Ascending aorta (tissue), 2 donors: ENCODE measurements at regions not wholly inside any gene's neighbourhood (a gene's known extent, or its start where the extent isn't known, plus 50 kb on each side); places are given as distances from the start of the nearest gene placed in this dataset.
"Not testable (repeated sequence)": the region's sequence is repeated elsewhere in the genome, so short reads cannot be mapped to it uniquely, and the experiment has no call there.

Experiments
- DNase-seq, 2 donors: peaks; one replicate each; pipeline ENCODE4 v3.0.0-alpha.2; 2019; ENCODE audit warnings: low spot score in 2 of 2
- H3K27ac ChIP-seq, 2 donors: fragments of 200-600 bp; sonication (generic); one replicate each; pipeline ENCODE4 v1.5.1; 2016 to 2017; ENCODE audit warnings: mild to moderate bottlenecking in 1 of 2
- H3K27me3 ChIP-seq: fragments of 200-600 bp; sonication (generic); one replicate; pipeline ENCODE4 v1.5.1; 2017
- H3K36me3 ChIP-seq, 2 donors: fragments of 200-600 bp; sonication (generic); one replicate each; pipeline ENCODE4 v1.5.1; 2016
- H3K4me1 ChIP-seq, 2 donors: fragments of 200-600 bp; sonication (generic); one replicate each; pipeline ENCODE4 v1.5.1; 2016 to 2017; ENCODE audit warnings: mild to moderate bottlenecking in 1 of 2
- H3K4me3 ChIP-seq, 2 donors: fragments of 200-600 bp; sonication (generic); one replicate each; pipeline ENCODE4 v1.5.1; 2016 to 2017; ENCODE audit warnings: mild to moderate bottlenecking in 1 of 2
- H3K9me3 ChIP-seq, 2 donors: fragments of 200-600 bp; sonication (generic); one replicate each; pipeline ENCODE4 v1.5.1; 2016
- CTCF ChIP-seq, 3 experiments: fragments of 200-600 bp in 2 of 3; fragments of 450-650 bp in 1 of 3; sonication (generic) in 2 of 3; IDR thresholded peaks; one replicate each; pipeline ENCODE4 v1.5.1; 2016 to 2019; ENCODE audit warnings: antibody characterized with exemption in 3 of 3, mild to moderate bottlenecking in 1 of 3, moderate library complexity in 1 of 3
- intact Hi-C: fragments of 100-400 bp; cut with DNase I; formaldehyde crosslinking; loops from one replicate; pipeline ENCODE4 v1.15.1; 2023

DNA sequence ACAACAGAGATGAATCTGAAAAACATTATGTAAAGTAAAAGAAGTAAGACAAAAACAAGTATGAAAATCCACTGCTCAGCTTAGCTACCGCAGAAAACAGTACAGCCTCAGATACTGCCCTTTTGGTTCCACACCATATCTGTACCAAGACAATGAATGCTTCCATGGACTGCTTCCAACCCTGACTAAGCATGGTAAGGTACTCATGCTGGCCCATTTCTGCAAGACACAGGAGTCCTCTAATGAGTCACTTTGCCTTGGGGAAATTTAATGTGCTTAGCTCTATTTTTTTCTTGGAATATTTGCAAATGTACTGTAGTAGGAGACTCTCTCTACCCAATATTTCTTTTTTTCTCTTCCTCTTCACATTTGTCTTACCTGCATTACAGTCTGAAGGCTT, 931.7 kb upstream of the HS3ST1 start:
- H3K27me3 ChIP-seq: no peaks in the 10 kb centered on the region
- intact Hi-C loops: no loop called here
- H3K4me3 ChIP-seq: no peak overlapping the region
- H3K36me3 ChIP-seq: no peaks in the 10 kb centered on the region
- DNase-seq: no peak
- no peak overlapping the region for H3K27ac ChIP-seq
- no peaks in the 10 kb centered on the region for H3K4me1 ChIP-seq
- H3K9me3 ChIP-seq: no peaks in the 10 kb centered on the region
- TF ChIP-seq CTCF (IDR thresholded peaks at IDR 0.05): no peak

GRCh38 chr4:12359420-12359819, 930.7 kb upstream of the HS3ST1 start:
- Histone ChIP-seq H3K36me3 (no peaks in the 10 kb centered on the region), H3K27me3 (no peaks in the 10 kb centered on the region), H3K4me1 (no peaks in the 10 kb centered on the region), H3K9me3 (no peaks in the 10 kb centered on the region), H3K4me3 (no peak overlapping the region), H3K27ac (no peak overlapping the region)
- no peak for DNase-seq
- no peak for TF ChIP-seq CTCF (IDR thresholded peaks at IDR 0.05)
- intact Hi-C loops: no loop called here

GRCh38 chr4:12333083-12333482, 904.4 kb upstream of the HS3ST1 start:
- intact Hi-C loops, DNase-seq, H3K27me3 ChIP-seq, H3K4me1 ChIP-seq, H3K27ac ChIP-seq, H3K36me3 ChIP-seq, H3K4me3 ChIP-seq, H3K9me3 ChIP-seq: not testable (repeated sequence)

GRCh38 chr4:12324965-12325364, 896.3 kb upstream of the HS3ST1 start:
- Histone ChIP-seq H3K27me3 (no peaks in the 10 kb centered on the region), H3K4me3 (no peak overlapping the region), H3K27ac (no peak overlapping the region), H3K9me3 (no peaks in the 10 kb centered on the region), H3K4me1 (no peaks in the 10 kb centered on the region), H3K36me3 (no peaks in the 10 kb centered on the region)
- intact Hi-C loops: no loop called here
- no peak for DNase-seq
- TF ChIP-seq CTCF (IDR thresholded peaks at IDR 0.05): no peak

DNA sequence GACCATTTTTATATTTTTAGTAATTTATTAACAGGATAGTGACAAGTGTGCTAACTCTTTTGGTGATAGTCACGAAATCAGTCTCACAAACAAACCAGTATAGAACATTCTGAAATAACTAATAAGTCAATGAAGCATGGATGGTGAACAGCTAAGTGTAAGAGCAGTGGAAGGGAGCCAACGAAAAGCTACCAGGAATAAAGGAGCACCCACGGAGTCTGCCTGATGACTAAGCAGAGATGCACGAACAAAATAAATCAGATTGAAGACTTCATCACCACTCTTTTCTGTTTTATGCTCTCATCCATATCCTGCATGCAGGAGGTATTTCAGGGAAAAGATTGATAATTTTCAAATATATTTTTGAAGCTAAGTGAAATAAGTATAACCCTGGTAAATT, 891.1 kb upstream of the HS3ST1 start:
- TF ChIP-seq CTCF (IDR thresholded peaks at IDR 0.05): no peak
- Histone ChIP-seq H3K9me3 (no peaks in the 10 kb centered on the region), H3K36me3 (no peaks in the 10 kb centered on the region), H3K4me1 (no peaks in the 10 kb centered on the region), H3K27me3 (no peaks in the 10 kb centered on the region), H3K4me3 (no peak overlapping the region), H3K27ac (no peak overlapping the region)
- intact Hi-C loops: no loop called here
- no peak for DNase-seq

DNA sequence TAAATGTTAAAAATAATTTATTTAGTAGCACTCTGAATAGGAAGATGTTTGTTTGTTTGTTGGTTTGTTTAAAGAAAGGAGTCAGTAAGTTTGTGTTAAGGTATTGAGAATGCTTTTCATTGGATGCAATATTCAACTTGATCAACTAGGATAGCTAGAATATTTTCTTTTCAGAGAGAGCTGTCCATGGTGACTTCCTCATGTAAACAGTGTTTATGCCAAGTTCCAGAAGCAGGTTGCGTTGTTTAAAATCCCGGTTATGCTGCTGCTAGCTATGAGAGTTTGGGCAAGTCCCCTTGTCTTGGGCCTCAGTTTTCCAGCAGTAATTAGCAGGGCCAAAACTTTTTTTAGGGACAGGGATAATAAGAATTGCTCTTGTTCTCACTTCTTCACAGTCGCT, 876.2 kb upstream of the HS3ST1 start:
- Histone ChIP-seq H3K27me3 (no peaks in the 10 kb centered on the region), H3K4me3 (no peak overlapping the region), H3K4me1 (no peaks in the 10 kb centered on the region), H3K27ac (no peak overlapping the region), H3K36me3 (no peaks in the 10 kb centered on the region), H3K9me3 (no peaks in the 10 kb centered on the region)
- no peak for DNase-seq
- intact Hi-C loops: no loop called here
- TF ChIP-seq CTCF (IDR thresholded peaks at IDR 0.05): no peak
